IPS-NIHi7 (cell line): ENCODE measurements at regions not wholly inside any gene's neighbourhood (a gene's known extent, or its start where the extent isn't known, plus 50 kb on each side); places are given as distances from the start of the nearest gene placed in this dataset.
"Not testable (repeated sequence)": the region's sequence is repeated elsewhere in the genome, so short reads cannot be mapped to it uniquely, and the experiment has no call there.

Source experiments
- DNase-seq: peaks from one replicate; pipeline ENCODE4 v3.0.0; 2012; ENCODE audit warnings: mixed read lengths; ENCODE audit errors: extremely low spot score

DNA sequence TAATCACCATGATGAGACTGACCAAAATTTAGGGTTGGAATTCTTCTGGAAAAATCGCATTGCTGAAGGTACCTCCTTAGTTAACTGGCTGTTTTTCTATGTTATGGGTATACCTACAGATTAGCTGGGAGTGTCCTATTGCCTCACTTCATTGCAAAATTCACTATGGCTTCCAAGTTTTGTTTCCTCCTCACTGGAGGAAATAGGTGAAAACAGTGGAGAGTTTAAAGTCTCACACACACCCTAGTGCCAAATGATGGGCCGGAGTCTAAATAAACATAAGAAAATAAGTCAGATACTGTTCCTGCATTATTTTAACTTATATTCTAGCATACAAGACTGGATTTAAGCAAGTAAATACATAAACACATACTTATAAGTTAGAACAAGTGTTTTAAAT is 98.2 kb downstream of the AHR start:
- DNase-seq = no peak

DNA sequence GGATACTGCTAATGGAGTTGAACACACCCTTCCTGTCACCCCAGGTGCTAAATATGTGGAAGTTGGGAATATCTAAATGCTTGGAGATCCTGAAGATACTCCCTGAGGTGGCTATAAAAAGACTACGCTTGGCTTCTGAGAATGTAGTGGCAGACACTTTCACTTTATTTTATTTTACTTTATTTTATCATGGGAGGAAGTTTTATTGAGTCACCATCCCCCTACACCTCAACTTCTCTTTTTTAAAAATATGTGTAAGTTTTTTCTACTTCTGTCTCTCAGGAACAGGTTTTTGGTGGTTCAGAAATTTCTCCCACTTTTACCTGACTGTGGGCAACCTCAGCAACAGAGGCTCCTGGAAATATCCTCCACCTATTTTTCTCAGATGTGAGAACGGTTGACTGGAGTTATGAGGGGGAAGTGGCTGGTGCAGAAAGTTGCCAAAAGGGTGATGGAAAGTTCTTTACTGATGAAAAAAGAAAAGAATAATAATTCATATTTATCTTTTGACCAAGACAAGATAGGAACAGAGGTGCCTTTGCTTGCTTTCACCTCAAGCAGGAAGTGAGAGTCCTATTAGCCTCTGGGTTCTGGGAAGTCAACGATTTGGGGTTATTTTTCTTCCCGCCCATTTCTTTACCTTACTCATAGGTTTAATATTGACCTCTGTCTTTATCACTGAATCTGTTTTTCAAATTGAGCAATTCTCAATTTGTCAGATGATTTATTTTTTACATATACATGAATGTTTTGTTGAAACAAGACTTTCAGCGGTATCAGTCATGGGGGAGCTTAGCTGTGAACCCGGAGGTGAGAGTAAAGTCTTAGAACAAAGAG is 103.6 kb downstream of the AHR start:
- no peak for DNase-seq

- no peak for DNase-seq
Observed at GRCh38 chr7:17402628-17403278, 104.3 kb downstream of the AHR start.

GRCh38 chr7:17404006-17404405 is 105.6 kb downstream of the AHR start:
- DNase-seq = no peak

DNA sequence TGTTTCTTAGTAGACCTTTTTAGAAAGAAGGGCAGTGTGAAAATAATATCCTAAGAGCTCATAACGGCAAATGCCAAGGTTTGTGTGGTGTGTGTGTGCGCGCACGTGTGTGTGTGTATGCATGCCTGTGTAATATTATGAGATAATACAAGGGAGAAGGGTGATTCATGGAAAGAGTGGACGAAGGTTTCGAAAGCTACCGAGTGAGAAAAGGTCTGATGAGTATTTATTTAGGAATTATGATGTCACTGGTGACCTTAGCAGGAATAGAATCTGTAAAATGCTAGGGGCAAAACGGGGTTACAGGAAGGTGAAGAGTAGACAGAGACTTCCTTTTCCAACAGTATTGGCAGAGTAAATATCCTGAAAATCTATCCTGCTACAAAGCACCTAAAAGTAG is 107.3 kb downstream of the AHR start:
- DNase-seq = no peak

DNA sequence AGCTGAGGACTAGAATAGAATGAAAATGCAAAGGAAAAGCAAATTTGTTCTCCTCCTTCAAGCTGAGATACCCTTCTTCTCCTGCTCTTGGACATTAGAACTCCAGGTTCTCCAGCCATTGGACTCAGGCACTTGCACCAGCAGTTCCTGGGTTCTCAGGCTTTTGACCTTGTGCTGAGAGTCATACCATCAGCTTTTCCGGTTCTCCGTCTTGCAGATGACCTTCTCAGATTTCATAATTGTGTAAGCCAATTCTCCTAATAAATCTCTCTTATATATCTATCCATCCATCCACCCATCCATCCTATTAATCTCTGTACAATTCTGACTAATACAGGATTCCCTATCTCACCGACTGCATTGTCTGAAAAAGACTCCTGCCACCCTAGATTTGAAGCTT is 108.3 kb downstream of the AHR start:
- DNase-seq = no peak

- no peak for DNase-seq
Observed at GRCh38 chr7:17407229-17407628, 108.8 kb downstream of the AHR start.

GRCh38 chr7:17408245-17408903 is 109.9 kb downstream of the AHR start:
- no peak for DNase-seq

DNA sequence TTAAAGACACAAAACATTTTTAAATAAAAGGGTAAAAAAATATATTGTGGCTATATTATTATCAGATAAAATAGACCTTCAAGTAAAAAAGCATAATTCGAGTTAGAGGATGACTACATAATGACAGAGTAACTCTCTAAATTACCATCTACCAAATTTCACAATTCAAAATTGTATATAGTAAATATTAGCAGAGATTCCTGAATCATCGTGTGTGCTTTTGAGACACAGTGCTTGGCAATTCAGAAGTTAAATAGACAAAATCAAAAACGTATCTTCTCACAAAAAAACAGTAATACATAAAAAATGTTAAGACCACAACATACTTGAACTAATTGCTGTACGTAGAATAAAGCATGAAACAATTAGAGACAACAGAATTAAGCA is 110.4 kb downstream of the AHR start:
- DNase-seq = no peak

- DNase-seq = no peak
Observed at GRCh38 chr7:17411922-17412321, 113.5 kb downstream of the AHR start.

GRCh38 chr7:17412883-17413282 is 114.4 kb downstream of the AHR start:
- DNase-seq = no peak

DNA sequence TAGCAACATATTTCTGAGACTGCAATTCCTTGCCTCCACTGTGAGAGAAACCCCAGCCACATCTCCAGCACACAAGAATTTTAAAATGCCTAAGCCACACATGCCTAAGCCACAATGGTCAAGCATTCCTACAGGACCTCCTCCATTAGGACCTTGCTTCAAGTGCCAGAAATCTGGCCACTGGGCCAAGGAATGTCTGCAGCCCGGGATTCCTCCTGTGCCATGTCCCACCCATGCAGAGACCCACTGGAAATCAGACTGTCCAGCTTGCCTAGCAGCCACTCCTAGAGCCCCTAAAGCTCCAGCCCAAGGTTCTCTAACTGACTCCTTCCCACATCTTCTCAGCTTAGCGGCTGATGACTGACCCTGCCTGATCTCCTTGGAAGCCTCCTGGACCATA is 117.5 kb downstream of the AHR start:
- no peak for DNase-seq

- DNase-seq = not testable (repeated sequence)
Observed at GRCh38 chr7:17420308-17421015, 122.0 kb downstream of the AHR start.

GRCh38 chr7:17421941-17422340 is 123.5 kb downstream of the AHR start:
- no peak for DNase-seq

- no peak for DNase-seq
Observed at GRCh38 chr7:17422966-17423365, 124.5 kb downstream of the AHR start.

GRCh38 chr7:17427924-17428323 is 129.5 kb downstream of the AHR start:
- no peak for DNase-seq

GRCh38 chr7:17429579-17429978 is 131.1 kb downstream of the AHR start:
- DNase-seq = no peak

DNA sequence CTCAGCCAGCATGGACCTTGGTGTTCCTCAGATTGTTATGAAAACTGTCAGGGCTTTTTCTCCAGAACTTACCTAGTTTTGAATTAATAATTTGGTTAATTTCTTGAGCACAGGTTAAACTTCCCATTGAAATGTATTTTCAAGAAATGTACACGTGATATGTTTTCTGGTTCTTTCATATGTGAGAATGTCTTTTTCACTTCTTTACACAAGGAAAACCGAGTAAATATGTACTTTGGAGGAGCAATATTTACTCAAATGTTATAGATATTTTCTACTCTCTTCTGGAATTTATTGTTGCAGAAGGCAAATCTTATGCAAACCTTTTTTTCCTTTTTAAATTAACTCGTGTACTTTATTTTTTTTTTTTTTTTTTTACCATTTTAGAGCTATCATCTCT is 134.3 kb downstream of the AHR start:
- DNase-seq = no peak

DNA sequence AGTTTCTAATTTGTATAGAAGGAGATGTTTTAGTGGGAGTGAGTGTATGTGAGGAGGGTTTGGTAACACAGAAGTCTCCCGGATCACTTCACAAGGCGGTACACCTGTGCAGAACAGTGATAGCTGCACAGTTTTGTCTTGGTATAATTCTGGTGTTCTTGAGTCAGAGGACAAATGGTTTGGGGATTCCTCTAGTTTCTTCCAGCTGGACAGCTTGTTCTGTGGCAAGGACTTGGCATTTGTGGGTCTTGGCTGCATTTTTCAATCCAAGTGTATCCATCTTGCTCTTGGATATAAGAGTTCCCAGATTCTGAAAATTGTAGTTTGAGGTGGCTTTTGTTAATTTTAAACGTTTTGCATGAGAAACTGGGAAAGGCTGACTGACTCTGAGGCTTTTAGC is 135.7 kb downstream of the AHR start:
- no peak for DNase-seq

GRCh38 chr7:17434841-17435692 is 136.6 kb downstream of the AHR start:
- DNase-seq = no peak

DNA sequence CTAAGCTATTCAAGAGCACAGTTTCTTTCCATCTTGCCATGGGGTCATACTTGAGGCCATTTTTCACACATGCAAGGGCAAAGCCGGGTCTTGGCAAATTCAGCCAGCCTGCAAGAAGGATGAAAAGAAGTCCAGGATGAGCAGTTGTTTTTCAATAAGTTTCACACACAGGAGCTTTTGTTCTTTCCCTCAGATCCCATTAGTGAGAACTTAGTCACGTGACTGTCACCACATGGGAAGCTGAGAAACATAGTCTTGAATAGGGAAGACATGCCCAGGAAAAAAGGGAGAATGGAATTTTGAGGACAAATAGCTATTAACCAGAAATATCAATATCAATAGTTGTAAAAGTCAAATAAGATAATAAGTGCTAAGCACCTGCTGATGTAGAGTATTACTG is 137.7 kb downstream of the AHR start:
- no peak for DNase-seq
